ENCODE measurements at regions not wholly inside any gene's neighbourhood (a gene's known extent, or its start where the extent isn't known, plus 50 kb on each side); places are given as distances from the start of the nearest gene placed in this dataset.

DNA sequence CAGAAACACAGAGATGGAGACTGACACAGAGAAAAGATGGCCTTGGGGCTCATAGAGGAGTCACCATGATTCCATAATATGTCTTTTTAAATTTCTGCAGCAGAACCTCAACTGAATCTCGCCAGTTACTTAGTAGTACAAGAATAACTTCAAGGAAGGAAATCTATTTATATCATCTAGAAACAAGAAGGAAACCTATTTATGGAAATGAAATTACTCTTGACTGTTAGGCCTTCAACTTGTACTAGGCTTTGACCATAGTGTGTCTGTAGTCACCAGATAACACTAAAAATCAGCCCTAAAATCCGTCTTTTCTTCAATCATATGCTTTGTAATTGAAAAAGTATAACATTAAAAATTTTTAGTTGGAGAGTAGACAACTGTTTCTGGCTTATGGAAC lies 740.4 kb downstream of the TRIML1 start:
- Histone ChIP-seq H3K36me3 (replicated peaks; ENCODE audit: insufficient read depth, low read length) (no peaks in the 10 kb centered on the region), H3K4me3 (ENCODE audit: low read length) (0 out of 2 replicates have a peak overlapping the region, but pooled peaks have one; percentile 17), H4K20me1 (ENCODE audit: insufficient read depth, low read length) (no peaks in the 10 kb centered on the region), H3K79me2 (ENCODE audit: low read length) (no peaks in the 10 kb centered on the region), H3K4me2 (ENCODE audit: low read depth, low read length) (peak overlapping the region; percentile 52), H2AFZ (ENCODE audit: low read length) (peak overlapping the region; percentile 29), H3K9ac (ENCODE audit: low read length) (no peak overlapping the region), H3K9me3 (replicated peaks; ENCODE audit: insufficient read depth, low read length) (no peaks in the 10 kb centered on the region), H3K27ac (ENCODE audit: low read length) (peak overlapping the region; percentile 47; the same call in 1 of the 2 replicates), H3F3A (ENCODE audit: insufficient read depth, low read length) (no peaks in the 10 kb centered on the region), H3K27me3 (replicated peaks; ENCODE audit: insufficient read depth, low read length) (no peaks in the 10 kb centered on the region), H3K9me2 (replicated peaks; ENCODE audit: insufficient read depth, low read length) (no peaks in the 10 kb centered on the region), H3K4me1 (ENCODE audit: low read length) (peaks cover 24% of the 10 kb centered on the region)
- peak; percentile 60 for DNase-seq
- TF ChIP-seq, protein P1, sequence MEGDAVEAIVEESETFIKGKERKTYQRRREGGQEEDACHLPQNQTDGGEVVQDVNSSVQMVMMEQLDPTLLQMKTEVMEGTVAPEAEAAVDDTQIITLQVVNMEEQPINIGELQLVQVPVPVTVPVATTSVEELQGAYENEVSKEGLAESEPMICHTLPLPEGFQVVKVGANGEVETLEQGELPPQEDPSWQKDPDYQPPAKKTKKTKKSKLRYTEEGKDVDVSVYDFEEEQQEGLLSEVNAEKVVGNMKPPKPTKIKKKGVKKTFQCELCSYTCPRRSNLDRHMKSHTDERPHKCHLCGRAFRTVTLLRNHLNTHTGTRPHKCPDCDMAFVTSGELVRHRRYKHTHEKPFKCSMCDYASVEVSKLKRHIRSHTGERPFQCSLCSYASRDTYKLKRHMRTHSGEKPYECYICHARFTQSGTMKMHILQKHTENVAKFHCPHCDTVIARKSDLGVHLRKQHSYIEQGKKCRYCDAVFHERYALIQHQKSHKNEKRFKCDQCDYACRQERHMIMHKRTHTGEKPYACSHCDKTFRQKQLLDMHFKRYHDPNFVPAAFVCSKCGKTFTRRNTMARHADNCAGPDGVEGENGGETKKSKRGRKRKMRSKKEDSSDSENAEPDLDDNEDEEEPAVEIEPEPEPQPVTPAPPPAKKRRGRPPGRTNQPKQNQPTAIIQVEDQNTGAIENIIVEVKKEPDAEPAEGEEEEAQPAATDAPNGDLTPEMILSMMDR (IDR thresholded peaks at IDR 0.05; ENCODE audit: low read length): no peak
- TF ChIP-seq EZH2phosphoT487 (IDR thresholded peaks at IDR 0.05; ENCODE audit: low read length) (no peak), EZH2 (optimal IDR thresholded peaks at IDR 0.05; ENCODE audit: low read depth, low read length) (no peak)

DNA sequence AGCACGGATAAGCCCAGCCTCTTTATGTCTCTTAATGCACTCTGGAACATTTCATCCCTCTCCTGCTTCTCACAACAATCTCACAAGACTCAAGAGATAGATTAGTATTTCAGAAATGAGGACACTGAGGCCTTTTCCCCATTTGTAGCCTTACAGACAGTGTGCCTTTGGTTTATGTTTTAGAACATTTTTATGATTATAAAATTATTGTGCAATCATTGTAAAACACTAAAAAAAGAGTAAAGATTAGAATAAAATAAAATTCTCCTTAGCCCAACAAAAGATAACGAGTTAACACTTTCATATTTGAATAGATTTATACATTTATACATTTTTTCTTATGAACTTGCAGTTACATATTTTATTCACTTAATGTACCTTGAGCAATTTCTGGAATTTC lies 748.7 kb downstream of the TRIML1 start:
- no peaks in the 10 kb centered on the region for H3F3A ChIP-seq (ENCODE audit: insufficient read depth, low read length)
- no peak overlapping the region for H3K27ac ChIP-seq (ENCODE audit: low read length)
- TF ChIP-seq, protein P1 (IDR thresholded peaks at IDR 0.05; ENCODE audit: low read length): no peak
- TF ChIP-seq EZH2 (optimal IDR thresholded peaks at IDR 0.05; ENCODE audit: low read depth, low read length): no peak
- TF ChIP-seq EZH2phosphoT487 (IDR thresholded peaks at IDR 0.05; ENCODE audit: low read length): no peak

DNA sequence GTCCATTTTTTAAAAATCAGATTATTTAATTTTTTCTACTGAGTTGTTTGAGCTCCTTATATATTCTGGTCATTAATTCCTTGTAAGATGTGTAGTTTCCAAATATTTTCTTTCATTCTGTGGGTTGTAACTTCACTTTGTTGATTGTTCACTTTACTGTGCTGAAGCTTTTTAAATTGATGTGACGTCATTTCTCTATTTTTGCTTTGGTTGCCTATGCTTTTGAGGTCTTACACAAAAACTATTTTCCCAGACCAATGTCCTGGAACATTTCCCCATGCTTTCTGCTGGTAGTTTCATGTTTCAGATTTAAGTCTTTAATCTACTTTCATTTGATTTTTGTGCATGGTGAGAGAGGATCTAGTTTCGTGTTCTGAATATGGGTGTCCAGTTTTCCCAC lies 753.6 kb downstream of the TRIML1 start:
- DNase-seq: no peak
- Histone ChIP-seq H3K9me3 (replicated peaks; ENCODE audit: insufficient read depth, low read length) (no peaks in the 10 kb centered on the region), H3K79me2 (ENCODE audit: low read length) (no peaks in the 10 kb centered on the region), H3K4me1 (ENCODE audit: low read length) (no peaks in the 10 kb centered on the region), H3K36me3 (replicated peaks; ENCODE audit: insufficient read depth, low read length) (no peaks in the 10 kb centered on the region), H3K27me3 (replicated peaks; ENCODE audit: insufficient read depth, low read length) (no peaks in the 10 kb centered on the region), H3K27ac (ENCODE audit: low read length) (no peak overlapping the region), H2AFZ (ENCODE audit: low read length) (no peak overlapping the region), H3K4me3 (ENCODE audit: low read length) (no peak overlapping the region), H4K20me1 (ENCODE audit: insufficient read depth, low read length) (no peaks in the 10 kb centered on the region), H3F3A (ENCODE audit: insufficient read depth, low read length) (no peaks in the 10 kb centered on the region), H3K9ac (ENCODE audit: low read length) (no peak overlapping the region), H3K9me2 (replicated peaks; ENCODE audit: insufficient read depth, low read length) (no peaks in the 10 kb centered on the region), H3K4me2 (ENCODE audit: low read depth, low read length) (no peak overlapping the region)
- no peak for TF ChIP-seq EZH2 (optimal IDR thresholded peaks at IDR 0.05; ENCODE audit: low read depth, low read length)
- TF ChIP-seq, protein P1 (IDR thresholded peaks at IDR 0.05; ENCODE audit: low read length): no peak
- TF ChIP-seq EZH2phosphoT487 (IDR thresholded peaks at IDR 0.05; ENCODE audit: low read length): no peak

More for the DNA sequence above, 748.7 kb downstream of the TRIML1 start:
- Histone ChIP-seq H3K4me3 (ENCODE audit: low read length) (no peak overlapping the region), H3K9me2 (replicated peaks; ENCODE audit: insufficient read depth, low read length) (no peaks in the 10 kb centered on the region), H3K36me3 (replicated peaks; ENCODE audit: insufficient read depth, low read length) (no peaks in the 10 kb centered on the region), H4K20me1 (ENCODE audit: insufficient read depth, low read length) (no peaks in the 10 kb centered on the region), H3K4me2 (ENCODE audit: low read depth, low read length) (no peak overlapping the region), H3K79me2 (ENCODE audit: low read length) (no peaks in the 10 kb centered on the region), H2AFZ (ENCODE audit: low read length) (no peak overlapping the region), H3K9ac (ENCODE audit: low read length) (no peak overlapping the region), H3K27me3 (replicated peaks; ENCODE audit: insufficient read depth, low read length) (no peaks in the 10 kb centered on the region), H3K4me1 (ENCODE audit: low read length) (no peaks in the 10 kb centered on the region), H3K9me3 (replicated peaks; ENCODE audit: insufficient read depth, low read length) (no peaks in the 10 kb centered on the region)
- no peak for DNase-seq
